Dermis microvascular lymphatic vessel endothelial cell (primary cell): ENCODE measurements at regions not wholly inside any gene's neighbourhood (a gene's known extent, or its start where the extent isn't known, plus 50 kb on each side); places are given as distances from the start of the nearest gene placed in this dataset.

Experiments
- DNase-seq, 2 donors: peaks; one replicate each; pipeline versions ENCODE4 v3.0.0 to v3.0.0-alpha.2; 2010; ENCODE audit warnings: low read depth in 2 of 2

GRCh38 chr2:175568109-175568730, 386.7 kb upstream of the ATP5MC3 start:
- DNase-seq = no peak

GRCh38 chr2:175567435-175568061, 386.0 kb upstream of the ATP5MC3 start:
- no peak for DNase-seq

- no peak for DNase-seq
Measured at GRCh38 chr2:175560521-175561169, 379.1 kb upstream of the ATP5MC3 start.

DNA sequence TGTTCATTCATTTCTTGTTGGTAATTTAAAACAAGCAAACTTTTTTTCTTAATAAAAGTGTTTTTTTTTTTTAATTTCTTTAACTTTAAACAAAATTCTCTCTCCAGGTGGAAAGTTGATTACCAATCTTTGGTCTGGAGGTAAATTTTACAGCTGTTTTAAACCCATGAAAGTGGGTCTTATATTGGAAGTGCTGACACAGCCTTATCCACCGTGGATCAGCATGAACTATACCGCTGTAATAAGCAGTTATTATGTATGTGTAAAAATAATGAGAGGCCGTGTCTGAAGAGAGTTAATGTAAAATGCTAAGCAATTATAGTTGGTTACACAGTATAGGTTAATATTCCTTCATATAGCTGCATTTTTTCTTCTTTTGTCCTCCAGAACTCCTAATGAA, 378.1 kb upstream of the ATP5MC3 start:
- no peak for DNase-seq

GRCh38 chr2:175557810-175558377, 376.4 kb upstream of the ATP5MC3 start:
- no peak for DNase-seq

GRCh38 chr2:175553910-175554309, 372.4 kb upstream of the ATP5MC3 start:
- no peak for DNase-seq

DNA sequence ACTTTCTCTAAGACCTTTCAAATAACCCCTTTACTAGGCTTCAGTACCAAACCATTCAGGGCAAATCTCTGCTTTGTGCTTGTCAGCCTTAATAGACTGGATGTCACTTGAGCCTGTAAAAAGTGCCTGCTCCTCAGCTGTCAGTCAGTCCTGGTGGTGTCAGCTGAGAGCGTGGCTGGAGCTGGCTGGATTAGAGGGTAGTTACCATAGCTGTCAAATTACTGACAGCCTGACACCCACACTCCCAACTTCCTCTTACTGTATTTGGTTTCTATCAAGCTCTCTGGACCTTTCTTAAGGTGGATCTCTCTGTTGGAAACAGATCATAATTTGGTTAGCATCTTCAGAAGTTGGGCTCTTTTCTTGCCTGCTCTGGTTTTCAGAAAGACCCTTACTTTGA, 371.4 kb upstream of the ATP5MC3 start:
- DNase-seq = no peak

GRCh38 chr2:175540421-175540820, 358.9 kb upstream of the ATP5MC3 start:
- DNase-seq = no peak

GRCh38 chr2:175539122-175539521, 357.6 kb upstream of the ATP5MC3 start:
- DNase-seq = no peak

GRCh38 chr2:175536059-175536458, 354.5 kb upstream of the ATP5MC3 start:
- no peak for DNase-seq

DNA sequence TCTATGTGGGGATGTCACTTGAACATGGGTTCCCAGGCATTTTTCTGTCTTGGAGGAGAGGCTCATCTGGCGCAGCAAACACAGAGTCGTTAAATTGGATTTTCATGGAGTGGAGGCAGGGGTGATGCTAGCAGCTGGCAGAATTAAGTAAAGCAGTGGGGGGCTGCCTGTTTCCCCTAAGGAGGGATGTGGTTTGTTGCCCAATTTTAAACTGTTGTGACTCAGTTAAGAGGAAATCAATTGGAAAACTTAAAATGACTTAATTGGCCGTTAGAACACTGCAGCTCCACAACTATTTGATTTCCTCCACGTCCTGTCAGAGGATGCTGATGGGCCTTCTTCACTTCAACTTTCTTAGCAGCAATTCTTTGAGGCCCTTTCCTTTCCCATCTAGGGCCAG, 354.1 kb upstream of the ATP5MC3 start:
- DNase-seq = no peak

GRCh38 chr2:175525975-175526374, 344.5 kb upstream of the ATP5MC3 start:
- no peak for DNase-seq

DNA sequence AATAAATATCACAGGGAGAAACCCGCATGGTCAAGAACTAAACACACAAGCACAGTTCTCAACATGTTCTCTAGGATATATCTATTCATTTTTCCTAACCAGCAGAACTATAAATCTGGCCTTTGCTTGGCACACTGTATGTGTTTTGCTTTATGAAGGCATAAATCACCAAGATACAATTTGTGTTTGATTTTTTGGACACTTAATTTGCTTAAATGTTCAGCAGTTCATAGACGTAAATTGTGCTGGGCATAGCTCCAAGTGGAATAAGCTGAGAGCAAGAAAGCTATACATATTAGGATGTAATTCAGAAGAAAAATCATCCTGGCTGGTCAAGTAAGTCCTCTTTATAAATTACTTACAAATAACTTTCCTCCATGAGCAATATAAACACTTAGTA, 341.5 kb upstream of the ATP5MC3 start:
- DNase-seq = no peak

DNA sequence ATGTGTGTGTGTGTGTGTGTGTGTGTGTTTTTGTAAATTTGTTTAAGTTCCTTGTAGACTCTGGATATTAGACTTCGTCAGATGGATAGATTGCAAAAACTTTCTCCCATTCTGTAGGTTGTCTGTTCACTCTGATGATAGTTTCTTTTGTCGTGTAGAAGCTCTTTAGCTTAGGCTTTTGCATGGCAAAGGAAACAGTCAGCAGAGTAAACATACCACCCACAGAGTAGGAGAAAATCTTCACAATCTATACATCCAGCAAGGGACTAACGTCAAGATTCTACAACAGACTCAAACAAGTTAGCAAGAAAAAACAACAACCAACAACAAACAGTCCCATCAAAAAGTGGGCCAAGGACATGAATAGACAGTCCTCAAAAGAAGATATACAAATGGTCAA, 336.7 kb upstream of the ATP5MC3 start:
- DNase-seq = no peak

DNA sequence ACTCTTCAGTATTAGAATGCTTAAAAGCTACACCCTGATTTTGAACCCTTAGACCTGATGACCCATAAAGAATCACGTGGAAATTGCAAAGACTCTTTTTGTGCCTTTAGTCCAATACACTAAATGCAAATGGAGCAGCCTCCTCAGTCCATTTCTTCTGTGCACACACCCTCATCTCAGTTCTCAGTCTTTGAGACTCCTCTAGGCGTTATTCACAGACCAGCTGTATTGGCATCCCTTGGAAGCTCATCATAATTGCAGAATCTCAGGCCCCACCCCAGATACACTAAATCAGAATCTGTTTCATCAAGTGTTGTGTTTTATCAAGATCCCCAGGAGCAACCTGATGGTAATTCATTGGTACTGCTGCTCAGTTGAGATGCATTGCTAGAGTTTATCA, 335.0 kb upstream of the ATP5MC3 start:
- DNase-seq = no peak

- no peak for DNase-seq
Measured at GRCh38 chr2:175500255-175500654, 318.7 kb upstream of the ATP5MC3 start.

GRCh38 chr2:175490360-175490791, 308.9 kb upstream of the ATP5MC3 start:
- no peak for DNase-seq

DNA sequence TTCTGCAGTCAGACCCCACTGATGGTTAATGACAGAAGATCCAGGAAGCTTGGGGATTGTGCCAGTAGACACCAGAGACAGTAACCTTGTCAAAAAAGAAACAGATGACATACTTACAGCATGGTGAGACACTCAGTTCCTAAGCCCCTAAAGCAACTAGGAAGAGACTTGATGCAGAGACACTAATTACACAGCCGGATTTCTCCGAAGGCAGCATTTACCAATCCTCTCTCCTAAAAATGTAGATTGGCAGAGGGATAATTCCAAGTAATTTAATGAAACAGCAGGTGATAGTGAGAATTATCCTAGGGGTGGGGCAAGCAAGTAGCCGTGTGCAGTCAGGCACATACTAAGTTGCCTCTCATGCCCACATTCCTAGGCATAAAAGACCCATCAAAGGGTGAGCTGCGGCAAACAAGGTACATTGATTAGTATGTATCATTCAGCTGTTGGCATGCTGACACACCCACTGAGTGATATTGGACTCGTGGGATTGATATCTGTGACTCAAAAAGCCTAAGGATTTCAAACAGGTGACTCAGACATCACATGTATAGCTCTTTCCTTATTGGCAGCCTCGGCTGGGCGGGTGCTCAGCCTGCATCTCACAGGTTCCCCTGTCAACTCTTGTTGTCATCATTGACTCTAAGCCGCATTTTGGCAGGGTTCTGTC, 296.7 kb upstream of the ATP5MC3 start:
- DNase-seq = no peak

DNA sequence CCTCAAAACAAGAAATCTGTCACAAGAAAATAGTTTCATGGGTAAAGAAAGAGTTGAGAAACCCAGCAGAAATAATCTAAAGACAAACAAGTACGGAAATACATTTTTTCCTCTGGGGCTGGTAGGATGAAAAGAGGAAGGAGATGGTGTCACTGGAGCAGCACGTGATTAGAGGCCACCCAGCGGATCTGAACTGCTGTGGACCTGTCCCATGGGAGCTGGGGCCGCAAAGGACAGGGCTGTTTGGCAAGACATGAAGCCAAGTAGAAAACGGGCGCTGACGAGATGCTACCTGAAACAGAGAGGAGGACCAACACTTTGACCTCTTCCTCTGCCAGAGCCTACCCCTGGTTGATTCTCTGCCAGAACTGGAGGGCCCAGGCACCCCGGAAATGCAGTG, 295.4 kb upstream of the ATP5MC3 start:
- no peak for DNase-seq

DNA sequence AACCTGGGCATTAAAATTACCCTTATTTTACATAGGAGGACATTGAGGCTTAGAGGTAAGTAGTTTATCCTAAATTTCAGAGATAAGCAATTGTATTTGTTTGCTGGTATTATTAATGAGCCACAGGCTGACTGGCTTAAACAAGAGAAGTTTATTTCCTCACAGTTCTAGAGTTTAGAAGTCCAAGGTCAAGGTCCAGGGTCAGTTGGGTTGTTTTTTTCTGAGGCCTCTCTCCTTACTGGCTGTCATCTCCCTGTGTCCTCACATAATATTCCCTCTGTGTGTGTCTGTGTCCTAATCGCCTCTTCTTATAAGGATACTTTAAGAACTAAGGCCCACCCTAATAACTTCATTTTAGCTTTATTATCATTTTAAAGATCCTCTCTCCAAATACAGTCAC, 294.9 kb upstream of the ATP5MC3 start:
- DNase-seq = no peak

DNA sequence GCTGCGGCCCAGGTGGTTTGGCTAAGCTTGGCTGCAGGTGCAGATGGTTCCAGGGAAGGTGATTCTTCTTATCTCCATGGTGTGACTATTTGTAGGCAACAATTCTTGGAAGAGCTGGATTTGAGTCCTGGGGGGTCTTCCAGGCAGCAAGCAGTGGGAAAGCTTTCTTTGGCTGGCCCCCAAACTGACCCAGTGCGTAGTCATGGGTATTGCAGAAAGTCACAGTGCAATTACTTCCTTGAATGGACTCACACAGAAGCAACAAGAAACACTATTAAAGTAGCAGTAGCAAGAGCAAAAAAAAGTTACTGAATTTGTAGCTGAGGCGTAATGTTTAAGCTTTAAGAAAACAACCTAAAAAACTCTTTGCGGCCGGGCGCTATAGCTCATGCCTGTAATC, 293.6 kb upstream of the ATP5MC3 start:
- DNase-seq = no peak

- DNase-seq = no peak
Measured at GRCh38 chr2:175468431-175469098, 287.1 kb upstream of the ATP5MC3 start.
